Fibroblast of villous mesenchyme (primary cell): ENCODE measurements at regions not wholly inside any gene's neighbourhood (a gene's known extent, or its start where the extent isn't known, plus 50 kb on each side); places are given as distances from the start of the nearest gene placed in this dataset.

Source experiments
- DNase-seq: peaks from one replicate; pipeline ENCODE4 v3.0.0-alpha.2; 2010; ENCODE audit warnings: low read depth
- H3K4me3 ChIP-seq: 2 replicates; pipeline ENCODE4 v1.5.1; 2011; ENCODE audit warnings: low read depth, mild to moderate bottlenecking, low read length
- CTCF ChIP-seq: IDR thresholded peaks from 2 replicates; pipeline ENCODE4 v1.5.1; 2012; ENCODE audit warnings: low read depth, mild to moderate bottlenecking, low read length; ENCODE audit not compliant: insufficient read depth

- no peak for TF ChIP-seq CTCF
- no peak for DNase-seq
- H3K4me3 ChIP-seq = no peak overlapping the region
These were observed 789.9 kb upstream of the MIR17HG start for GRCh38 chr13:90557626-90558025.

- DNase-seq = peak; percentile 30
- H3K4me3 ChIP-seq = no peak overlapping the region
- TF ChIP-seq CTCF = no peak
These were observed 785.0 kb upstream of the MIR17HG start for GRCh38 chr13:90562443-90562842.

- no peak for DNase-seq
- H3K4me3 ChIP-seq = no peak overlapping the region
- TF ChIP-seq CTCF = no peak
These were observed 783.4 kb upstream of the MIR17HG start for GRCh38 chr13:90564096-90564495.

GRCh38 chr13:90564566-90564965, 782.9 kb upstream of the MIR17HG start:
- no peak overlapping the region for H3K4me3 ChIP-seq
- no peak for TF ChIP-seq CTCF
- no peak for DNase-seq

- no peak for DNase-seq
- no peak overlapping the region for H3K4me3 ChIP-seq
- no peak for TF ChIP-seq CTCF
These were observed 781.3 kb upstream of the MIR17HG start for GRCh38 chr13:90565985-90566713.

GRCh38 chr13:90568165-90568564, 779.3 kb upstream of the MIR17HG start:
- no peak for TF ChIP-seq CTCF
- DNase-seq = no peak
- no peak overlapping the region for H3K4me3 ChIP-seq

- no peak for TF ChIP-seq CTCF
These were observed 771.4 kb upstream of the MIR17HG start for GRCh38 chr13:90576067-90576466.

More at GRCh38 chr13:90576067-90576466, 771.4 kb upstream of the MIR17HG start:
- no peak for DNase-seq
- H3K4me3 ChIP-seq = no peak overlapping the region
